Activated gamma-delta T cell treated with anti-CD3 and anti-CD28 coated beads, Interleukin-2, amount 50 U/mL, for 16 hours (primary cell): ENCODE measurements at regions not wholly inside any gene's neighbourhood (a gene's known extent, or its start where the extent isn't known, plus 50 kb on each side); places are given as distances from the start of the nearest gene placed in this dataset.

Experiments
- DNase-seq: peaks from one replicate; pipeline ENCODE4 v3.0.0-alpha.2; 2020; ENCODE audit warnings: low read depth

GRCh38 chr3:95965704-95966336 lies 848.6 kb upstream of the EPHA6 start:
- DNase-seq, result no peak

- DNase-seq, result no peak
Measured at GRCh38 chr3:95971573-95971972, 842.8 kb upstream of the EPHA6 start.

GRCh38 chr3:95994338-95994737 lies 820.1 kb upstream of the EPHA6 start:
- no peak for DNase-seq

GRCh38 chr3:96000966-96001365 lies 813.4 kb upstream of the EPHA6 start:
- no peak for DNase-seq

- no peak for DNase-seq
Measured at GRCh38 chr3:96007650-96008195, 806.7 kb upstream of the EPHA6 start.

- DNase-seq, result no peak
Measured at GRCh38 chr3:96012939-96013338, 801.5 kb upstream of the EPHA6 start.

- no peak for DNase-seq
Measured at GRCh38 chr3:96017556-96017955, 796.8 kb upstream of the EPHA6 start.

GRCh38 chr3:96022676-96023075 lies 791.7 kb upstream of the EPHA6 start:
- DNase-seq, result no peak

GRCh38 chr3:96027718-96028117 lies 786.7 kb upstream of the EPHA6 start:
- no peak for DNase-seq

GRCh38 chr3:96039632-96040031 lies 774.8 kb upstream of the EPHA6 start:
- no peak for DNase-seq

GRCh38 chr3:96059301-96059700 lies 755.1 kb upstream of the EPHA6 start:
- no peak for DNase-seq

GRCh38 chr3:96069065-96069464 lies 745.3 kb upstream of the EPHA6 start:
- no peak for DNase-seq

- no peak for DNase-seq
Measured at GRCh38 chr3:96070678-96071077, 743.7 kb upstream of the EPHA6 start.

- no peak for DNase-seq
Measured at GRCh38 chr3:96071097-96071496, 743.3 kb upstream of the EPHA6 start.

GRCh38 chr3:96072226-96072625 lies 742.2 kb upstream of the EPHA6 start:
- no peak for DNase-seq

GRCh38 chr3:96083610-96084009 lies 730.8 kb upstream of the EPHA6 start:
- DNase-seq, result no peak

GRCh38 chr3:96086018-96086417 lies 728.4 kb upstream of the EPHA6 start:
- DNase-seq, result no peak

- no peak for DNase-seq
Measured at GRCh38 chr3:96101006-96101560, 713.3 kb upstream of the EPHA6 start.

- DNase-seq, result no peak
Measured at GRCh38 chr3:96106701-96107100, 707.7 kb upstream of the EPHA6 start.
